GM12892 (cell line): ENCODE measurements at regions not wholly inside any gene's neighbourhood (a gene's known extent, or its start where the extent isn't known, plus 50 kb on each side); places are given as distances from the start of the nearest gene placed in this dataset.

Experiments used
- DNase-seq: peaks from one replicate; pipeline ENCODE4 v3.0.0; 2011; ENCODE audit not compliant: insufficient read length
- FAIRE-seq: peaks from 2 replicates; lab custom pipeline; 2011; peaks lifted over from hg19 to GRCh38; lab: Jason Lieb, UNC
- POLR2A ChIP-seq: IDR thresholded peaks from 2 replicates; pipeline ENCODE4 v1.6.1; 2011; ENCODE audit warnings: low read depth, low read length, control low read depth
- POLR2AphosphoS5 ChIP-seq: IDR thresholded peaks from 2 replicates; pipeline ENCODE4 v1.6.1; 2011; ENCODE audit warnings: low read depth, low read length, control low read depth
- TAF1 ChIP-seq: IDR thresholded peaks from 2 replicates; pipeline ENCODE4 v1.6.1; 2011; ENCODE audit warnings: low read depth, mild to moderate bottlenecking, control low read depth, low read length, borderline replicate concordance

GRCh38 chr13:109448629-109449028 lies 337.8 kb downstream of the IRS2 start:
- TF ChIP-seq POLR2AphosphoS5 (no peak), POLR2A (no peak), TAF1 (no peak)

DNA sequence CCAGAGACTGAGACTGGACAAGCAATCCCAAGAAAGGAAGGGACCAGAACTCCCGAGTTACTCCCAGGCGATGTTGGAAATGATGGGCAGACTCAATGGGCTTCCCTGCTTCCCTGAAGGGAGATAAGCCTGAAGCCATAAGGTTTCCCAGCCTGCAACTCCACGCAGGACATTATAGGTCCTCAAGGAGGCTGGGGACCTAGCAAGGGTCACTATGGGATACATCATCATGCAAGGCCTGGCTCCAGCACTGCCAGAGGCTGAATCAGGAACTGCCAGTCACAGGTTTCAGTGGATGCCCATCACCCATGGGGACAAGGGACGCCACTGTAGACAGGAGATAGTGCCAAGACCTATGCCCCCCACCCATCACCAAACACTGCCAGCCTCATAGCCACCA lies 338.7 kb downstream of the IRS2 start:
- no peak for FAIRE-seq

More at GRCh38 chr13:109448629-109449028, 337.8 kb downstream of the IRS2 start:
- no peak for DNase-seq
- FAIRE-seq, result no peak

DNA sequence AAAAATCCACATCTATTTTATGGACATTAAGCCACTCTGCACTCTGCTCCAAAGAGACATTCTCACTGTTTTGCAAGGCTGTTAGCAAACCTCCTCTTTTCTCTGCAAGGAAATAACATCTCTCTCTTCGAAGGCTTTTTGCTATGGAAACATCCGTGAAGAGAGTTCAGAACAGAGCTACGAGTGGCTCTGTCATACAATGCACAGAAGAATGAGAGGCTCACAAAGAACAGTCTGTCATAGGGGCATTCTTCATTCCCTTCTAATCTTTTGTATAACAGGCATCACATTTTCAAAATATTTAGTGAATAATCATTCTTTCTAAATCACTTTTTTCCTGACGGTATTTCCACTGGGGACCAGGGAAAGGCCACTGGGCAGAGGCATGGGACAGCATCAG lies 346.1 kb downstream of the IRS2 start:
- no peak for DNase-seq
- no peak for TF ChIP-seq POLR2AphosphoS5
- TF ChIP-seq TAF1, result no peak
- TF ChIP-seq POLR2A, result no peak
- FAIRE-seq, result no peak

More for the DNA sequence above, 338.7 kb downstream of the IRS2 start:
- no peak for TF ChIP-seq POLR2AphosphoS5
- TF ChIP-seq POLR2A, result no peak
- TF ChIP-seq TAF1, result no peak
- no peak for DNase-seq

- no peak for FAIRE-seq
- TF ChIP-seq TAF1 (no peak), POLR2A (no peak), POLR2AphosphoS5 (no peak)
- no peak for DNase-seq
These were observed 346.6 kb downstream of the IRS2 start for GRCh38 chr13:109439813-109440212.

- FAIRE-seq, result no peak
- DNase-seq, result no peak
- TF ChIP-seq TAF1 (no peak), POLR2AphosphoS5 (no peak), POLR2A (no peak)
These were observed 349.5 kb downstream of the IRS2 start for GRCh38 chr13:109436841-109437240.

DNA sequence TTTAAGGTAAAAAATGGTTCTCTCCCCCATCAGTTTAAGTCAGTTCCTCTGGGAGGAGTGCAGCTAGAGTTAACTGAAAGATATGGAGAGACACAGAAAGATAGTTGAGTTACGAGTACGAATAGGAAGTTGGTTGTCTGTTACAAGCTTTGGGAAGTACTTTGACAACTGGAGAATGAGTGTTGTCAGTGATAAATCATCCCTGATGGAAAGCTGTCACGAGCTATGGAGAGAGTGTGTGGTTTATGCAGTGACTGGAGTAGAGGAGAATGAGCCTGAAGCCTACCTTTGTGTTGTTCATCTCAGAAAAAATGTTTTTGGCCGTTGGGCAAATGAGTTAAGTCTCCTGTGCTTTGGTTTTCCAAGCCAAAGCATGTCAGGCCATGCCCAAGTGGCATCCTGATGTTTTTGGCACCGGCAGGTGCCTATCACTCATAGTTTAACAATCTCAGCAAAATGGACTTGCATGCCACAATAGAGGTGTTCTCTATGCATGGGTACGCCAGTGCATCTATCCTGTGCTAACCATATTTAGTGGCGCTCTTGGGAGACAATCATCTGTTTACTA lies 350.2 kb downstream of the IRS2 start:
- no peak for DNase-seq
- FAIRE-seq, result no peak
- TF ChIP-seq POLR2A (no peak), POLR2AphosphoS5 (no peak), TAF1 (no peak)

- no peak for TF ChIP-seq TAF1
- no peak for TF ChIP-seq POLR2A
- no peak for DNase-seq
- FAIRE-seq, result no peak
These were observed 355.2 kb downstream of the IRS2 start for GRCh38 chr13:109431217-109431616.

DNA sequence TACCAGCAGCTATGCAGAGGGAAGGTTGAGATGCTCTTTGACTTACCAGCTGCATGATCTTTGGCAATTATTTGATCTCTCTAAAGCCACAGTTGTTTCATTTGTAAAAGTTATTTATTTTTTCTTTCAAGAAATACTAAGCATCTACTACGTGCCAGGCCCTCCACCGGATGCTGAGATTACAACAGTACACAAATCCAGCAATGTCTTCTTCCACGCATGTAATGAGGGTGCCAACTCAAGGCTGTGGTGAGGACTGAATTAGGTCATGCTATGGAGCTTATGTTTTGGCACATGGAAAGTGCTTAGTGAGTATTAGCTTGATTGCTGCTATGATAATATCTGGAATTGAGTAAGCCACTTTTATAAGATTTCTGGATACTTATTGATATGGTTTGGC lies 358.2 kb downstream of the IRS2 start:
- DNase-seq, result no peak

DNA sequence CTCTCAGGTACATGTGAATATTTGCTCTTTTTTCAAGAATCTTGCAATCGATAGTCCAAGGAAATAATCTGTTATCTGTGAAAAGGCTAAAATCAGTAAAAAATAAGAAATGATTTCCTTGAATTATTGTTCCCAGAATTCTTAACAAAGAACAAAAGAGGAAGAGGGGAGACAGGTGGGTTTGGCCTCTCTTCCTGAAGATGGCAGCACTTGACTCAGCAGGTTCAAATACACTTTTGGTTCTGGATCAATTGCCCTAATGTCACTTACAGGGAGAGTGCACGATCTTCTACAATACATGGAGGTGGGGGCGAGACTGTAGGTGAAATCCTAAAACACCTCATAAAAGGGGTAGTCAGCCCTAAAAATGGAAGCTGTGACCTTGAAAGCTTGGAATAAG lies 358.7 kb downstream of the IRS2 start:
- DNase-seq, result no peak
- TF ChIP-seq TAF1, result no peak
- no peak for TF ChIP-seq POLR2AphosphoS5
- TF ChIP-seq POLR2A, result no peak
- no peak for FAIRE-seq

More for the DNA sequence above, 358.2 kb downstream of the IRS2 start:
- TF ChIP-seq POLR2A (no peak), TAF1 (no peak), POLR2AphosphoS5 (no peak)
- no peak for FAIRE-seq

- TF ChIP-seq TAF1 (no peak), POLR2AphosphoS5 (no peak), POLR2A (no peak)
- DNase-seq, result no peak
- FAIRE-seq, result no peak
These were observed 359.2 kb downstream of the IRS2 start for GRCh38 chr13:109427148-109427547.

GRCh38 chr13:109426690-109426990 lies 359.7 kb downstream of the IRS2 start:
- no peak for TF ChIP-seq TAF1
- FAIRE-seq, result no peak
- no peak for DNase-seq

DNA sequence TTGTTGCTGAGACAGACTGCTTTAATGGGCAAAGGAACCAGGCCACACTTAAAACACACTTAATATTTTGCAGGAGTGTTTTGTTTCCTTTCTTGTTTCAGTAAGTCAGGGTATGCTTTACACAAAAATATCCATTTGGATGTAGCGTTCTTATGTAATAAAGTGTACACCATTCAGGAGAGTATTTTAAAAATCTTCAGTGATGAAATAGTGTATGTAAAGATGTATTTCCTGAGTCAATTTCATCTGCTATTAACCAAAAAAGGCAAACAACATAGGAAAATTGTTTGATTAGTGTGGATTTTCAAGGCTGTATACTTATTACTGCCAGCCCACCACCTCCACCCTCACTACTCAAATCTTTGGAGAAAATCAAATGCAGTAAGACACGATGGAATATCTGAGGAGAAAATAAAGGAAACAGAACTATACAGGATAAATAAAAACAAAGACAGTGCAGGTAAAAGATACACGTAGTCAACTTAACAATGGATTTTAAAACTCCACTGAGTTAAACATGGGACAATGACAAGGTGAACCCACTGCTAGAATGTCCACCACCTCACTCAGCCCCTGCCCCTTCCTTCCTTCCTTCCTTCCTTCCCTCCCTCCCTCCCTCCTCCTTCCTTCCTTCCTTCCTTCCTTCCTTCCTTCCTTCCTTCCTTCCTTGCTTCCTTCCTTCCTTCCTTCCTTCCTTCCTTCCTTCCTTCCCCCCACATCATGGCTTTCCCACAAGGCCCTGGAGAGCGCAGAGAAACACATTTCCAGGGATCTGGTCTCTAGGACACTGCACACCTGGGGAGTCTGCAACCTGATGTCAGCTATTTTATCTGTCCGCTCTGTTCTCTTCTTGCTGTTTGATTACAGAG lies 360.3 kb downstream of the IRS2 start:
- no peak for TF ChIP-seq POLR2AphosphoS5
- TF ChIP-seq POLR2A, result no peak
- TF ChIP-seq TAF1, result no peak
- FAIRE-seq (no peak), DNase-seq (no peak)
